ENCODE measurements at regions not wholly inside any gene's neighbourhood (a gene's known extent, or its start where the extent isn't known, plus 50 kb on each side); places are given as distances from the start of the nearest gene placed in this dataset.

DNA sequence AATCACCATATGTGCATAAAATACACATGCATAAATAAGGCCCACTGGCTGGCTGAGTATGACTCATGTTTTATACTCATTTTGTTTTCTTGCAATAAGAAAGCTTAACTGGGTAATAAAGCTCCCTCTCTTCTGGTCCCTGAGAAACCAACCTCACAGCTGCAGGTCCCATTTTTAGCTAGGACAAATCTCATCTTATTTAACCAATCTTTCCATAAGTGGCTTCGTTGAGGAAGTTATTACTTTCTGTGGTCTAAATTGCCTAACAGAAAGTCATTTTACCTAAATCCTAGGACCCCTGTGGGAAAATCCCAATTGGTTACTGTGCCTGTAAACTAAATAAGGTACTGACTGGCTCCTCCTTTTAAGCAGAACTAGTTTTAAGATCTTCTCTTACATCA lies 232.8 kb upstream of the FBXO33 start:
- TF ChIP-seq FOXP2 (optimal IDR thresholded peaks at IDR 0.05; ENCODE audit: borderline replicate concordance, extremely low read depth, extremely low read length, insufficient read depth) (no peak), POLR2AphosphoS5 (IDR thresholded peaks at IDR 0.05; ENCODE audit: low read depth, low read length) (no peak), TAF1 (IDR thresholded peaks at IDR 0.05; ENCODE audit: borderline replicate concordance, insufficient read depth, low read length) (no peak), SIN3A (IDR thresholded peaks at IDR 0.05; ENCODE audit: borderline replicate concordance, insufficient read depth, low read length) (no peak)
- TF ChIP-seq, protein P1, sequence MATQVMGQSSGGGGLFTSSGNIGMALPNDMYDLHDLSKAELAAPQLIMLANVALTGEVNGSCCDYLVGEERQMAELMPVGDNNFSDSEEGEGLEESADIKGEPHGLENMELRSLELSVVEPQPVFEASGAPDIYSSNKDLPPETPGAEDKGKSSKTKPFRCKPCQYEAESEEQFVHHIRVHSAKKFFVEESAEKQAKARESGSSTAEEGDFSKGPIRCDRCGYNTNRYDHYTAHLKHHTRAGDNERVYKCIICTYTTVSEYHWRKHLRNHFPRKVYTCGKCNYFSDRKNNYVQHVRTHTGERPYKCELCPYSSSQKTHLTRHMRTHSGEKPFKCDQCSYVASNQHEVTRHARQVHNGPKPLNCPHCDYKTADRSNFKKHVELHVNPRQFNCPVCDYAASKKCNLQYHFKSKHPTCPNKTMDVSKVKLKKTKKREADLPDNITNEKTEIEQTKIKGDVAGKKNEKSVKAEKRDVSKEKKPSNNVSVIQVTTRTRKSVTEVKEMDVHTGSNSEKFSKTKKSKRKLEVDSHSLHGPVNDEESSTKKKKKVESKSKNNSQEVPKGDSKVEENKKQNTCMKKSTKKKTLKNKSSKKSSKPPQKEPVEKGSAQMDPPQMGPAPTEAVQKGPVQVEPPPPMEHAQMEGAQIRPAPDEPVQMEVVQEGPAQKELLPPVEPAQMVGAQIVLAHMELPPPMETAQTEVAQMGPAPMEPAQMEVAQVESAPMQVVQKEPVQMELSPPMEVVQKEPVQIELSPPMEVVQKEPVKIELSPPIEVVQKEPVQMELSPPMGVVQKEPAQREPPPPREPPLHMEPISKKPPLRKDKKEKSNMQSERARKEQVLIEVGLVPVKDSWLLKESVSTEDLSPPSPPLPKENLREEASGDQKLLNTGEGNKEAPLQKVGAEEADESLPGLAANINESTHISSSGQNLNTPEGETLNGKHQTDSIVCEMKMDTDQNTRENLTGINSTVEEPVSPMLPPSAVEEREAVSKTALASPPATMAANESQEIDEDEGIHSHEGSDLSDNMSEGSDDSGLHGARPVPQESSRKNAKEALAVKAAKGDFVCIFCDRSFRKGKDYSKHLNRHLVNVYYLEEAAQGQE (IDR thresholded peaks at IDR 0.05; ENCODE audit: insufficient read depth in 1 of 2, low read depth in 2 of 2, low read length in 2 of 2) = no peak

GRCh38 chr14:39664646-39665045 lies 232.4 kb upstream of the FBXO33 start:
- TF ChIP-seq TAF1 (IDR thresholded peaks at IDR 0.05; ENCODE audit: borderline replicate concordance, insufficient read depth, low read length) (no peak), FOXP2 (optimal IDR thresholded peaks at IDR 0.05; ENCODE audit: borderline replicate concordance, extremely low read depth, extremely low read length, insufficient read depth) (no peak), SIN3A (IDR thresholded peaks at IDR 0.05; ENCODE audit: borderline replicate concordance, insufficient read depth, low read length) (no peak)
- TF ChIP-seq, protein P1 (IDR thresholded peaks at IDR 0.05; ENCODE audit: insufficient read depth in 1 of 2, low read depth in 2 of 2, low read length in 2 of 2) = no peak

DNA sequence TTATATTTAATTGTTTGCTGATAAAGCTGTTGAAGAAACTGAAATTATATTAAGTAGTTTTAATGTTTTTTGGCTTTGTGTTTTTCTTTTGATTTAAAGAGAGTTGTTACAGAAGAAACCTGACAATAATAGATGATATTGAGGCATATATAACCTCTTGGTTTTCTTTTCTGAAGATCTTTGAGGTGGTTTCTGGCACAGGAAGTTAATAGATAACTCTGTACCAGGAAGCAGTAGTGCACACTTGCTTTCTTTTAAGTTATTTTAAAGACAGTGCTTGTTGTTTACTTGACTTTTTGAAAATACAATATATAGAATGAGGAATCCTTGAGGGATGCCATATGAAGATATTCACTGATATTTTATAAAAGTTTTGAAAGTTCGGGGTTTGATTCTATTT lies 209.0 kb upstream of the FBXO33 start:
- no peak for TF ChIP-seq FOXP2 (optimal IDR thresholded peaks at IDR 0.05; ENCODE audit: borderline replicate concordance, extremely low read depth, extremely low read length, insufficient read depth)
- TF ChIP-seq POLR2AphosphoS5 (IDR thresholded peaks at IDR 0.05; ENCODE audit: low read depth, low read length) = no peak
- TF ChIP-seq TAF1 (IDR thresholded peaks at IDR 0.05; ENCODE audit: borderline replicate concordance, insufficient read depth, low read length) = no peak
- TF ChIP-seq SIN3A (IDR thresholded peaks at IDR 0.05; ENCODE audit: borderline replicate concordance, insufficient read depth, low read length) = no peak
- TF ChIP-seq, protein P1 (IDR thresholded peaks at IDR 0.05; ENCODE audit: insufficient read depth in 1 of 2, low read depth in 2 of 2, low read length in 2 of 2) = no peak

DNA sequence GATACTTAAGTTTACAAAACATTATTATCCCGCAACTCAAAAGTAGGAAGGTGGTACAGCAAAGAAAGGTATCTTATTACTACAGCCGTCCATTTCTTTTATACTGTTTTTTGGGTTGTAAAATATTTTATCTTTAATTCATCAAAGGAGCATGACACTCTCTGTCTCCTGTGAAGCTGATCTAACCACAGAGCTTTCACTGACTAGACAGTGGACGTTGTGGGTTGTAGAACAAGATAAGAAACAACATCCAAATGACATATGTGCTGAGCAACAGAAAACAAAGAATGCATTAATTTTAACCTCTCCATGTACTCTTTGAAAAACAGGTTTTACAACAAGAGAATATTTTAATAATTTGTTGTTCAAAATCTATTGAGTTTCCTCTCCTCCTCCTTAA lies 195.9 kb upstream of the FBXO33 start:
- TF ChIP-seq, protein P1 (IDR thresholded peaks at IDR 0.05; ENCODE audit: insufficient read depth in 1 of 2, low read depth in 2 of 2, low read length in 2 of 2) = no peak
- no peak for TF ChIP-seq TAF1 (IDR thresholded peaks at IDR 0.05; ENCODE audit: borderline replicate concordance, insufficient read depth, low read length)
- no peak for TF ChIP-seq POLR2AphosphoS5 (IDR thresholded peaks at IDR 0.05; ENCODE audit: low read depth, low read length)
- no peak for TF ChIP-seq SIN3A (IDR thresholded peaks at IDR 0.05; ENCODE audit: borderline replicate concordance, insufficient read depth, low read length)
- TF ChIP-seq FOXP2 (optimal IDR thresholded peaks at IDR 0.05; ENCODE audit: borderline replicate concordance, extremely low read depth, extremely low read length, insufficient read depth) = no peak

Data from PFSK-1 (cell line).